ENCODE measurements at regions not wholly inside any gene's neighbourhood (a gene's known extent, or its start where the extent isn't known, plus 50 kb on each side); places are given as distances from the start of the nearest gene placed in this dataset.

- no peak for DNase-seq (ENCODE audit: low spot score)
These were observed 868.2 kb downstream of the C12orf50 start for GRCh38 chr12:87160848-87161601.

- DNase-seq (ENCODE audit: low spot score) = peak; percentile 80
These were observed 871.4 kb downstream of the C12orf50 start for GRCh38 chr12:87157791-87158190.

- DNase-seq (ENCODE audit: low spot score) = no peak
These were observed 873.6 kb downstream of the C12orf50 start for GRCh38 chr12:87155621-87156020.

- DNase-seq (ENCODE audit: low spot score) = no peak
These were observed 876.2 kb downstream of the C12orf50 start for GRCh38 chr12:87152841-87153528.

GRCh38 chr12:87152075-87152474 lies 877.1 kb downstream of the C12orf50 start:
- DNase-seq (ENCODE audit: low spot score) = no peak

- DNase-seq (ENCODE audit: low spot score) = peak; percentile 55
These were observed 878.1 kb downstream of the C12orf50 start for GRCh38 chr12:87150969-87151662.

GRCh38 chr12:87142342-87142741 lies 886.2 kb upstream of the MGAT4C start:
- DNase-seq (ENCODE audit: low spot score) = no peak

GRCh38 chr12:87141091-87141490 lies 884.9 kb upstream of the MGAT4C start:
- DNase-seq (ENCODE audit: low spot score) = no peak

- peak; percentile 1 for DNase-seq (ENCODE audit: low spot score)
These were observed 884.1 kb upstream of the MGAT4C start for GRCh38 chr12:87140262-87140661.

- no peak for DNase-seq (ENCODE audit: low spot score)
These were observed 881.0 kb upstream of the MGAT4C start for GRCh38 chr12:87137220-87137619.

GRCh38 chr12:87136330-87136976 lies 880.3 kb upstream of the MGAT4C start:
- peak; percentile 50 for DNase-seq (ENCODE audit: low spot score)

- no peak for DNase-seq (ENCODE audit: low spot score)
These were observed 871.1 kb upstream of the MGAT4C start for GRCh38 chr12:87127272-87127671.

GRCh38 chr12:87121896-87122295 lies 865.7 kb upstream of the MGAT4C start:
- no peak for DNase-seq (ENCODE audit: low spot score)

GRCh38 chr12:87120440-87120839 lies 864.2 kb upstream of the MGAT4C start:
- DNase-seq (ENCODE audit: low spot score) = no peak

GRCh38 chr12:87119713-87120112 lies 863.5 kb upstream of the MGAT4C start:
- no peak for DNase-seq (ENCODE audit: low spot score)

- DNase-seq (ENCODE audit: low spot score) = no peak
These were observed 861.3 kb upstream of the MGAT4C start for GRCh38 chr12:87117526-87117925.

GRCh38 chr12:87116780-87117179 lies 860.6 kb upstream of the MGAT4C start:
- no peak for DNase-seq (ENCODE audit: low spot score)

- DNase-seq (ENCODE audit: low spot score) = peak; percentile 55
These were observed 856.6 kb upstream of the MGAT4C start for GRCh38 chr12:87112571-87113345.

GRCh38 chr12:87107766-87108165 lies 851.6 kb upstream of the MGAT4C start:
- no peak for DNase-seq (ENCODE audit: low spot score)

- no peak for DNase-seq (ENCODE audit: low spot score)
These were observed 851.1 kb upstream of the MGAT4C start for GRCh38 chr12:87107270-87107669.

- DNase-seq (ENCODE audit: low spot score) = no peak
These were observed 839.9 kb upstream of the MGAT4C start for GRCh38 chr12:87096082-87096585.
